ENCODE measurements at regions not wholly inside any gene's neighbourhood (a gene's known extent, or its start where the extent isn't known, plus 50 kb on each side); places are given as distances from the start of the nearest gene placed in this dataset.

DNA sequence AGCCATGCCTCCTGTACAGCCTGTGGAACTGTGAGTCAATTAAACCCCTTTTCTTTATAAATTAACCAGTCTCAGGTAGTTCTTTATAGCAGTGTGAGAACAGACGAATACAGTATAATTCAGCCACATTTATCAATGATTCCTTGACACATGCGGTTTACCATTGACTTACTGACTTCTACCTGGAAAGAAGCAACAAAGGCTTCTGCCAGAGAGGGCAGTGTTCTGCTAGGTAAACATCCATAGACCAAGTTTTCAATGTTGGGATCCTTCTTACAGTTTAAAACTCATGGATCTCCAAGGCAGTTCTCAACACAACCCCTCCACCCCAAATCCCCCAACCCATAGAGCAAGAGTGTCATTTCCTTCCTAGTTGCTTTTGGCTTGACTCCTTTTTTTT is 150.6 kb downstream of the ZNF648 start:
- in situ Hi-C loops (cut with HindIII; ENCODE audit: low sequenced_read_pairs), result no loop called here
- DNase-seq (ENCODE audit: low read depth), result no peak
- TF ChIP-seq, protein P1, sequence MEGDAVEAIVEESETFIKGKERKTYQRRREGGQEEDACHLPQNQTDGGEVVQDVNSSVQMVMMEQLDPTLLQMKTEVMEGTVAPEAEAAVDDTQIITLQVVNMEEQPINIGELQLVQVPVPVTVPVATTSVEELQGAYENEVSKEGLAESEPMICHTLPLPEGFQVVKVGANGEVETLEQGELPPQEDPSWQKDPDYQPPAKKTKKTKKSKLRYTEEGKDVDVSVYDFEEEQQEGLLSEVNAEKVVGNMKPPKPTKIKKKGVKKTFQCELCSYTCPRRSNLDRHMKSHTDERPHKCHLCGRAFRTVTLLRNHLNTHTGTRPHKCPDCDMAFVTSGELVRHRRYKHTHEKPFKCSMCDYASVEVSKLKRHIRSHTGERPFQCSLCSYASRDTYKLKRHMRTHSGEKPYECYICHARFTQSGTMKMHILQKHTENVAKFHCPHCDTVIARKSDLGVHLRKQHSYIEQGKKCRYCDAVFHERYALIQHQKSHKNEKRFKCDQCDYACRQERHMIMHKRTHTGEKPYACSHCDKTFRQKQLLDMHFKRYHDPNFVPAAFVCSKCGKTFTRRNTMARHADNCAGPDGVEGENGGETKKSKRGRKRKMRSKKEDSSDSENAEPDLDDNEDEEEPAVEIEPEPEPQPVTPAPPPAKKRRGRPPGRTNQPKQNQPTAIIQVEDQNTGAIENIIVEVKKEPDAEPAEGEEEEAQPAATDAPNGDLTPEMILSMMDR (IDR thresholded peaks at IDR 0.05; ENCODE audit: low read depth, low read length, missing control alignments), result peak; percentile 6
- H3K4me3 ChIP-seq (ENCODE audit: low read depth, low read length), result no peak overlapping the region

DNA sequence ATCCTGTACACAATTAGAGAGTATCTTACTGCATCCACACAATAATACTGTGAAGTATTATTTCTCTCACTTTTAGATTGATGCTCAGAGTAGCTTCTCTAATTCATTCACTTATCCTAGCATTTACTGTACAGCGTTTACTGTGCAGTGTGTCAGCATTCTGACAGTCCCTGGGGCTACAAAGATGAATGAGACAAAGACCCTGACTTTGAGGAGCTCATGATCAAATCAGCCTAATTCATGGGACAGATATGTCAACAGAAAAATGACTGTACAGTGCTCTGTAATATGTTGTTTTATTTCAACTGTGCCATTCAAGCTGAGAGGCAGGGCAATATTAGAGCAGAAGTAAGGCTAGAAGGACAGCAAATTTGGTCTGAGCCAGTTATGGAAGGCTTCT is 152.5 kb downstream of the ZNF648 start:
- no peak overlapping the region for H3K4me3 ChIP-seq (ENCODE audit: low read depth, low read length)
- in situ Hi-C loops (cut with HindIII; ENCODE audit: low sequenced_read_pairs), result no loop called here
- no peak for DNase-seq (ENCODE audit: low read depth)
- TF ChIP-seq, protein P1 (IDR thresholded peaks at IDR 0.05; ENCODE audit: low read depth, low read length, missing control alignments), result no peak

DNA sequence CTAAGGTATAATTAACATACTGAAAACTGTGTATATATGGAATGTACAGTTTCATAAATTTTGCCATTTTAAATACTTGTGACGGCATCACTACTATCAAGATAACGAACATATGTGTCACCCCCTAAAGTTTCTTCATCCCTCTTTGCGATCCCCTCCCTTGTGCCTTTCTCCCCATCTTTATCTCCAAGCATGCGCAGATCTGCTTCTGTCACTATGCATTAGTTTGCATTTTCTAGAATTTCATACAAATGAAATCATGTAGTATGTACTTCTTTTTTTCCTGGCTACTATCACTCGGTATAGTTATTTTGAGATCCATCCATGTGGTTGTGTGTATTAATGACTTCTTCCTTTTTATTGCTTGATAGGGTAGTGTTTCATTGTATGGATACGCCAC is 154.9 kb downstream of the ZNF648 start:
- DNase-seq (ENCODE audit: low read depth), result no peak
- in situ Hi-C loops (cut with HindIII; ENCODE audit: low sequenced_read_pairs), result no loop called here
- H3K4me3 ChIP-seq (ENCODE audit: low read depth, low read length), result no peak overlapping the region
- TF ChIP-seq, protein P1 (IDR thresholded peaks at IDR 0.05; ENCODE audit: low read depth, low read length, missing control alignments), result no peak

DNA sequence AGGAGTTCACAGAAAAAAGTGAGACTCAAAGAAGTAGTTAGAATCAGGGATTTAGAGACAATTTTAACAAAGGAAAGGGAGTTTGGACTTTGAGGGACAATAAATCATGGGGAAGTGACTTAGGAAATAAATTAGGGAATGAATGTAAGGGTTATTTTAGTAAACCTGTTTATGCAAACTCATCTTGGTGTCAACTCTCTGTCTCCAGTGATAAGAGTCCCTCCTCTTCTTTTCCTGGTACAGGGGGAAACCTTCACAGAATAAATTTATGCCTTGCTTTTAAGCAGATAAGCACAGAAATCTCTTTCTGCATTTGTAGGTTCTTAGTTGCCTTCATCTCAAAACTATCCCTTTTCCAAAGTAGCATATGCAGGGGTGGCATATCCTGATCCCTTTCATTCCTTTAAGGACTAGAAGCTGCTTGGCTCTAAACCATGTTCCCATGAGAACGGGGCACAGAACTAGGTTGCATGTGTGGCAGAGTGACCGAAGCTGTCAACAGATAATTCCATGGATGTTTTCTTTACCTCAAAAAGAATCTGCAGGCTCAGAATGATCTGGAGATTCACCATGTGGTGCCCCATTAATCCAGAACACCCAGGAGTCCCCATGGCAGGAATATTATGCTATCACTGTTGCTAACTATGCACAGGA is 155.4 kb downstream of the ZNF648 start:
- DNase-seq (ENCODE audit: low read depth), result no peak
- TF ChIP-seq, protein P1 (IDR thresholded peaks at IDR 0.05; ENCODE audit: low read depth, low read length, missing control alignments), result no peak
- in situ Hi-C loops (cut with HindIII; ENCODE audit: low sequenced_read_pairs), result no loop called here
- no peak overlapping the region for H3K4me3 ChIP-seq (ENCODE audit: low read depth, low read length)

DNA sequence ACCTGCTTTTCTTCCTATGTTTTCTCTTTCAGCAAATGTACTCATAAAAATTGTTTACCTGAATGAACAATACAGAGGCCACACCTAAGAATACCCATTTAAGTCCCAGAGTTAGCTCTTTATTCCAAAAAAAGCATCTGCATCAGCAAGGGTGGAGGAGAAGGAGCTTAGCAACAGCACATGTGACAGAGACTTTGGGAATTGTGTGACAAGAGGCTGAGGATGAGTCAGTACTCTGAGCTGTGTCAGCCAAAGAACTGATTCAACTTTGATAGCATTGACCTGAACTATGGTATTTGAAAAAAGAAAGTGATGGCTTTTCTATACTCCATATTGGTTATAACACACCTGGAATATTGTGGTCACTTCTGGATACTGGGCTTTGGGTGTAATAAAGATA is 162.7 kb downstream of the ZNF648 start:
- no peak for DNase-seq (ENCODE audit: low read depth)
- TF ChIP-seq, protein P1 (IDR thresholded peaks at IDR 0.05; ENCODE audit: low read depth, low read length, missing control alignments), result no peak
- in situ Hi-C loops (cut with HindIII; ENCODE audit: low sequenced_read_pairs), result no loop called here
- H3K4me3 ChIP-seq (ENCODE audit: low read depth, low read length), result no peak overlapping the region

DNA sequence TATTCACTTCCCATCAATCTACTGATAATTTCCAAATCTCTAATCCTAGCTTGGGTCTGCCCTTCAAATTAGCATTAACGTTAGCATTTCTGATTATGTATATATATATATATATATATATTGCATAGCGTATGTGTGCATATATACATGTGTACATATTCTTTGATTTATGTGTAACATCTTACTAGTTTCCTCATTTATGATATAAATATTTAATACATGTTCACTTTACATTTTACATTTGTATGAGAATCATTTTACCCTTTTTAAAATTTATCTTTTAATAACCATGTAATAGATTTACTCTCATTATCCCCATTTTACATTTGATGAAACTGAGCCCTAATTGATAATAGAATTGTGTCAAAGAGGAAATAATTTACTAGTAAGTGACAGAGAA is 164.7 kb downstream of the ZNF648 start:
- in situ Hi-C loops (cut with HindIII; ENCODE audit: low sequenced_read_pairs), result no loop called here
- TF ChIP-seq, protein P1 (IDR thresholded peaks at IDR 0.05; ENCODE audit: low read depth, low read length, missing control alignments), result no peak
- no peak for DNase-seq (ENCODE audit: low read depth)
- H3K4me3 ChIP-seq (ENCODE audit: low read depth, low read length), result no peak overlapping the region

Measured in astrocyte of the cerebellum (primary cell).